Transverse colon (tissue), 4 donors: ENCODE measurements at regions not wholly inside any gene's neighbourhood (a gene's known extent, or its start where the extent isn't known, plus 50 kb on each side); places are given as distances from the start of the nearest gene placed in this dataset.

Experiments
- EP300 ChIP-seq: sonication (generic); formaldehyde crosslinking; IDR thresholded peaks from one replicate; pipeline ENCODE4 v1.6.1; 2017; ENCODE audit warnings: antibody characterized with exemption, low read depth
- POLR2A ChIP-seq: fragments of 450-650 bp; IDR thresholded peaks from one replicate; pipeline ENCODE4 v1.6.1; 2016; ENCODE audit warnings: antibody characterized with exemption, mild to moderate bottlenecking, moderate library complexity
- POLR2AphosphoS5 ChIP-seq, 3 donors: sonication (generic); formaldehyde crosslinking; IDR thresholded peaks; one replicate each; pipeline ENCODE4 v1.6.1; 2016; ENCODE audit warnings: antibody characterized with exemption in 3 of 3
- TF ChIP-seq, protein P1 (sequence below), 5 experiments: fragments of 200-600 bp in 3 of 5; fragments of 450-650 bp in 2 of 5; sonication (generic) in 3 of 5; IDR thresholded peaks; 1 replicate in 2 of 5; 2 replicates in 3 of 5; pipeline ENCODE4 v1.5.1; 2016 to 2017; ENCODE audit warnings: antibody characterized with exemption in 5 of 5, inconsistent platforms in 3 of 5, mild to moderate bottlenecking in 2 of 5, moderate library complexity in 1 of 5

DNA sequence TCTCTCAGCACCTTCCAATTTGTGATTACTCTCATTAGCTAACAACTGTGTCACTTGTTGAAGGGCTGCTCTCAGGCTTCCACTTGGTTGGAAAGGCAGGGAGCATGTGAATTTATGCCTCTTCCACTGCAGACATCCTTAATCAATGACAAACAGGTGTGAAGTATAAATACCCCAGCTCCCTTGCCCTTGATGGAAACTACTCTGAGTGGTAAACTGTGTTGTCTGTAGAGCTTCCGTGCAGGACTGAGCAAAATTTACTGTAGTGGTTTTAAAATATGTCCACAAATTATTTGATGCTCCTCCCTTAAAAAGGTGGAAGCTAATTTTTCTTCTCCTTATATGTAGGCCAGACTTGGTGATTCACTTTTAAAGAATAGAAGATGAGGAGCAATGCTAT, 253.0 kb upstream of the TBX18 start:
- TF ChIP-seq, protein P1, sequence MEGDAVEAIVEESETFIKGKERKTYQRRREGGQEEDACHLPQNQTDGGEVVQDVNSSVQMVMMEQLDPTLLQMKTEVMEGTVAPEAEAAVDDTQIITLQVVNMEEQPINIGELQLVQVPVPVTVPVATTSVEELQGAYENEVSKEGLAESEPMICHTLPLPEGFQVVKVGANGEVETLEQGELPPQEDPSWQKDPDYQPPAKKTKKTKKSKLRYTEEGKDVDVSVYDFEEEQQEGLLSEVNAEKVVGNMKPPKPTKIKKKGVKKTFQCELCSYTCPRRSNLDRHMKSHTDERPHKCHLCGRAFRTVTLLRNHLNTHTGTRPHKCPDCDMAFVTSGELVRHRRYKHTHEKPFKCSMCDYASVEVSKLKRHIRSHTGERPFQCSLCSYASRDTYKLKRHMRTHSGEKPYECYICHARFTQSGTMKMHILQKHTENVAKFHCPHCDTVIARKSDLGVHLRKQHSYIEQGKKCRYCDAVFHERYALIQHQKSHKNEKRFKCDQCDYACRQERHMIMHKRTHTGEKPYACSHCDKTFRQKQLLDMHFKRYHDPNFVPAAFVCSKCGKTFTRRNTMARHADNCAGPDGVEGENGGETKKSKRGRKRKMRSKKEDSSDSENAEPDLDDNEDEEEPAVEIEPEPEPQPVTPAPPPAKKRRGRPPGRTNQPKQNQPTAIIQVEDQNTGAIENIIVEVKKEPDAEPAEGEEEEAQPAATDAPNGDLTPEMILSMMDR (IDR thresholded peaks at IDR 0.05), result no peak
- TF ChIP-seq POLR2A, result no peak
- TF ChIP-seq POLR2AphosphoS5 (IDR thresholded peaks at IDR 0.05), result no peak
- TF ChIP-seq EP300, result no peak
